Mesothelial cell of epicardium (in vitro differentiated cells): ENCODE measurements at regions not wholly inside any gene's neighbourhood (a gene's known extent, or its start where the extent isn't known, plus 50 kb on each side); places are given as distances from the start of the nearest gene placed in this dataset.

ENCODE experiments used
- DNase-seq, 2 experiments: peaks; one replicate each; pipeline ENCODE4 v3.0.0; 2021; ENCODE audit warnings: low spot score in 2 of 2; ENCODE audit not compliant: unreplicated experiment in 2 of 2
- H3K27ac Mint-ChIP-seq: 2 replicates; pipeline ENCODE4 v1.8.0; 2021; ENCODE audit warnings: mixed read lengths
- H3K27me3 Mint-ChIP-seq: 2 replicates; pipeline ENCODE4 v1.8.0; 2021; ENCODE audit warnings: low read depth, mixed read lengths
- H3K36me3 Mint-ChIP-seq: 2 replicates; pipeline ENCODE4 v1.8.0; 2021; ENCODE audit warnings: mixed read lengths
- H3K4me1 Mint-ChIP-seq: 2 replicates; pipeline ENCODE4 v1.8.0; 2021; ENCODE audit warnings: mixed read lengths
- H3K4me3 Mint-ChIP-seq: 2 replicates; pipeline ENCODE4 v1.8.0; 2021; ENCODE audit warnings: mild to moderate bottlenecking, moderate library complexity, mixed read lengths
- H3K9me3 Mint-ChIP-seq: 2 replicates; pipeline ENCODE4 v1.8.0; 2021; ENCODE audit warnings: mixed read lengths
- TF ChIP-seq, protein P1 (sequence below): fragments of 200-600 bp; sonication (generic); IDR thresholded peaks from one replicate; pipeline ENCODE4 v1.5.0; 2021; ENCODE audit warnings: antibody characterized with exemption; ENCODE audit not compliant: unreplicated experiment

DNA sequence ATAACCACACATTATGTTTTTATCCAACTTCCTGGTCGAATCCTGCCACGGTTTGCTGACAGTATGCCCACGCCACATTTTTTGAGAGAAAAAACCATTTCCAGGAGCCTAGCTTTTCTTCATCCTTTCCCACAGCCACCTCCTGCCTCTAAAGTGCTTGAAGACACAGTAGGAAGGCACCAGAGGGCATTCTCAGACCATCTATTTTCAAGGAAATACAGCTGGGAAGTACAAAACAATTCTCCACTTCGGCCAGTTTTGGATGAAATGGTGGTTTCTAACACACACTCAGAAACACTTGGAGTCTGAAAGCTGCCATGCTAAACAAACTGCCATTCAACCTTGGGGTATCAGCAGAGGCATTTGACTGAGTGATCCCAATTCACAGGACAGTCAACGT lies 86.3 kb upstream of the RPS23 start:
- Mint-ChIP-seq H3K27me3 (peaks cover 11% of the 10 kb centered on the region), H3K4me1 (peaks cover 29% of the 10 kb centered on the region), H3K9me3 (no peaks in the 10 kb centered on the region), H3K27ac (no peak overlapping the region), H3K4me3 (no peak overlapping the region), H3K36me3 (no peaks in the 10 kb centered on the region)
- no peak for DNase-seq
- TF ChIP-seq, protein P1, sequence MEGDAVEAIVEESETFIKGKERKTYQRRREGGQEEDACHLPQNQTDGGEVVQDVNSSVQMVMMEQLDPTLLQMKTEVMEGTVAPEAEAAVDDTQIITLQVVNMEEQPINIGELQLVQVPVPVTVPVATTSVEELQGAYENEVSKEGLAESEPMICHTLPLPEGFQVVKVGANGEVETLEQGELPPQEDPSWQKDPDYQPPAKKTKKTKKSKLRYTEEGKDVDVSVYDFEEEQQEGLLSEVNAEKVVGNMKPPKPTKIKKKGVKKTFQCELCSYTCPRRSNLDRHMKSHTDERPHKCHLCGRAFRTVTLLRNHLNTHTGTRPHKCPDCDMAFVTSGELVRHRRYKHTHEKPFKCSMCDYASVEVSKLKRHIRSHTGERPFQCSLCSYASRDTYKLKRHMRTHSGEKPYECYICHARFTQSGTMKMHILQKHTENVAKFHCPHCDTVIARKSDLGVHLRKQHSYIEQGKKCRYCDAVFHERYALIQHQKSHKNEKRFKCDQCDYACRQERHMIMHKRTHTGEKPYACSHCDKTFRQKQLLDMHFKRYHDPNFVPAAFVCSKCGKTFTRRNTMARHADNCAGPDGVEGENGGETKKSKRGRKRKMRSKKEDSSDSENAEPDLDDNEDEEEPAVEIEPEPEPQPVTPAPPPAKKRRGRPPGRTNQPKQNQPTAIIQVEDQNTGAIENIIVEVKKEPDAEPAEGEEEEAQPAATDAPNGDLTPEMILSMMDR = no peak

DNA sequence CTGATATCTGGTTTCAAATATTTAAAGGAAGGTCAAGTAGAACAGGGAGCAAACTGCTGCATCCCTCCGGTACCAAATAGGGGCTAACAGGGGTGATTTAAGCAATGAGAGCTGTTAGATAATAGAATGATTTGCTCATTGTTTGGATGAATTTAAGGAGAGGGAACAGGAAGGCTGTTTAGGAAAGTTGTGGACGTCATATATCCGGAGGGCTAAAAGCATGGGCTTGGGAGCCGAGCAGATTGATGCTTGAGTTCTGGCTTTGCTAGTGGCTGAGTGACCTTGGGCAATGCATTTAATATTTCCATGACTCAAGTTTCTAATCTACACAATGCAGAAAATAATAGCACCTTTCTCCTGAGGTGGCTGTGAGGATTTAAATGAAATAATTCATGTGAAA lies 85.4 kb upstream of the RPS23 start:
- Mint-ChIP-seq H3K27ac (no peak overlapping the region), H3K9me3 (no peaks in the 10 kb centered on the region), H3K4me1 (peaks cover 36% of the 10 kb centered on the region), H3K4me3 (no peak overlapping the region), H3K36me3 (no peaks in the 10 kb centered on the region), H3K27me3 (peaks cover 11% of the 10 kb centered on the region)
- DNase-seq = no peak
- TF ChIP-seq, protein P1 = no peak

DNA sequence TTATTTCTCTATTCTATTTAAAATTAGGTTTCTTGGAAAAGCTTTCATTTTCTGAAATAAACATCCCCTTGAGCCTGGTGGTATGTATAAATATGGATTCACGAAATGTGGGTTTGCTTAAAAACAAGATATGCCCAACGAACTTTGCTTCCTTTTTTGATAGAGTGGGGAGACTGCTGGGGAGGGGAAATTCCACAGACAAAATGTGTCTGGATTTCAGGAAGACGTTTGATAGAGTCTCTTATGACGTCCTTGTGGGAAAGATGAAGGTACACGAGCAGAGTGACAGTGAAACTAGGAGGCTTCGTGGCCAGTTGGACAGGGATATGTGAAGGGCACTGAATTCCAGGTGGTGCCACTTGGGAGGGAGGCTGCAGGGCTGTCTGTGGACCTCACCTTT lies 84.5 kb upstream of the RPS23 start:
- DNase-seq = no peak
- TF ChIP-seq, protein P1 = no peak
- Mint-ChIP-seq H3K4me1 (peaks cover 28% of the 10 kb centered on the region), H3K36me3 (no peaks in the 10 kb centered on the region), H3K27me3 (peaks cover 11% of the 10 kb centered on the region), H3K9me3 (no peaks in the 10 kb centered on the region), H3K27ac (no peak overlapping the region), H3K4me3 (no peak overlapping the region)

DNA sequence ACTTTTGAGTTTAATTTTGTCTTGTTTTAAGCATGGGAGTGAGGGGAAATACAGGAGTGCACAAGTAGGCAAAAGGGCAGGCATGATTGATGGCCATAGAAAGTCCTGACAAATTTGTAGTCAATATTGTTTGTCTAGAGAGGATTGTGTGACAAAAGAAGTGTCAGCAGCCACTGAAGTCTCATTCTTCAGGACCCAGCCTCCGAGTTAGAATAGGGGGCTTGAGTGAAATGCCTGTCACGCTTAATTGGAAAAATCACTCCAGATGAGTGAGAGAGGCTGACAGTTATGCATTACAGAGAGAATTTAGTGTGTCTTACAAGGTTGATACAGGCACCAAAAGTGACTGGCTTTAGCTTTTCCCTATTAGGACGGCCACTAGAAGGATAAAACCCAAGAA lies 81.9 kb upstream of the RPS23 start:
- no peak overlapping the region for H3K4me3 Mint-ChIP-seq
- H3K27ac Mint-ChIP-seq = peak overlapping the region; percentile 14
- H3K4me1 Mint-ChIP-seq = peaks cover 31% of the 10 kb centered on the region
- peaks cover 8% of the 10 kb centered on the region for H3K27me3 Mint-ChIP-seq
- H3K36me3 Mint-ChIP-seq = no peaks in the 10 kb centered on the region
- no peak for DNase-seq
- no peaks in the 10 kb centered on the region for H3K9me3 Mint-ChIP-seq
- TF ChIP-seq, protein P1 = no peak

DNA sequence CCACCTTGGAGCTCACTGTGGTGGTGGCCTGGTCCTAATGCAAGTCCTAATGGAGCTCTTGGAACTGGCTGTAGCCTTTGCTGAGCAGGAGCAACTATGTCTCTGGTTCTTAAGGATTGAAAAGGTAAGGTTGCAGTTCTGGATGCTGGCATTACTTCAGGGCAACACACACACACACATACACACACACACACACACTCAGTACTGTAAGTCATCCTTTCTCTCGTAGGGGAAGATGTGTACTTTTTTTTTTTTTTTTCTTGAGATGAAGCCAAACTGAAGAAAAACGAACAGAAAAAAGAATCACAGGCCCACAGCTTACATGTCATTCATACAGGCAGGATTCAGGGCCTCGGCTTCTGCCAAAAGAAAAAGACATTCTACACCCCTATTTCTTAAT lies 81.1 kb upstream of the RPS23 start:
- TF ChIP-seq, protein P1 = no peak
- peak overlapping the region; percentile 69 for H3K27ac Mint-ChIP-seq
- H3K4me1 Mint-ChIP-seq = peaks cover 31% of the 10 kb centered on the region
- H3K4me3 Mint-ChIP-seq = no peak overlapping the region
- no peaks in the 10 kb centered on the region for H3K9me3 Mint-ChIP-seq
- no peak for DNase-seq
- peaks cover 8% of the 10 kb centered on the region for H3K27me3 Mint-ChIP-seq
- H3K36me3 Mint-ChIP-seq = no peaks in the 10 kb centered on the region

DNA sequence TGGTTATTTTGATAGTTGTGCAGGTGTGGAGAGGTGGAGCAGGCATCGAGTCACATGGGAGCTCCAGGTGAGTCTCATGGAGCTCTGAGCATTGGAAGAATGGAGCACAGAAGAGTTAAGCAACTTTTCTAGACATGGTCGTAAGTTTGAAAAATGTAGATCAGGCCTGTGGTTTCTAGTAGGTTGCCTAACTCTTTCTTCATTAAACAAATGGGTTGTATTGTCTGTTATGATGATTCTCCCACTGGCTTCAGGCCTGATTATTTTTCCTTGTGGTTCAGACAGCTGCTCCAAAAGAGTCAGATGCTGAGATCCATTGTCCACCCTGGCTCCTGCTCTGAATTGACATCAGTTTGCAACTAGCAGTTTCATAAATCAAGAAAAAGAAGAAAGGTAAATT lies 80.3 kb upstream of the RPS23 start:
- Mint-ChIP-seq H3K27ac (peak overlapping the region; percentile 9), H3K4me1 (peaks cover 30% of the 10 kb centered on the region), H3K9me3 (no peaks in the 10 kb centered on the region), H3K4me3 (no peak overlapping the region), H3K27me3 (peaks cover 7% of the 10 kb centered on the region), H3K36me3 (no peaks in the 10 kb centered on the region)
- DNase-seq = no peak
- TF ChIP-seq, protein P1 = no peak
